HCT116 (cell line): ENCODE measurements at regions not wholly inside any gene's neighbourhood (a gene's known extent, or its start where the extent isn't known, plus 50 kb on each side); places are given as distances from the start of the nearest gene placed in this dataset.

Experiments
- CEBPB ChIP-seq: IDR thresholded peaks from 2 replicates; pipeline ENCODE4 v1.6.1; 2012; ENCODE audit warnings: low read depth
- FOSL1 ChIP-seq: IDR thresholded peaks from 2 replicates; pipeline ENCODE4 v1.6.1; 2012; ENCODE audit warnings: low read depth
- SP1 ChIP-seq: IDR thresholded peaks from 2 replicates; pipeline ENCODE4 v1.6.1; 2012; ENCODE audit warnings: low read depth
- ZNF274 ChIP-seq: fragments of 200-500 bp; sonication (Bioruptor generic); IDR thresholded peaks from 2 replicates; pipeline ENCODE4 v1.6.1; 2014; ENCODE audit warnings: mild to moderate bottlenecking, low read depth, low read length, inconsistent platforms
- TF ChIP-seq, protein P1 (sequence below), 3 experiments: fragments of 200-600 bp in 1 of 3; sonication (generic) in 1 of 3; IDR thresholded peaks in 2 of 3; conservative IDR thresholded peaks in 1 of 3; 2 replicates each; pipeline ENCODE4 v1.5.1; 2012 to 2017; ENCODE audit warnings: low read depth in 2 of 3, low read length in 2 of 3, antibody characterized with exemption in 1 of 3, borderline replicate concordance in 1 of 3, control low read depth in 1 of 3, mild to moderate bottlenecking in 1 of 3, mixed read lengths in 1 of 3, mixed run types in 1 of 3, moderate library complexity in 1 of 3; ENCODE audit not compliant: insufficient read depth in 1 of 3
- TF ChIP-seq, protein P2 (sequence below): IDR thresholded peaks from 2 replicates; pipeline ENCODE4 v1.6.1; 2012
- TF ChIP-seq, protein P3 (sequence below): IDR thresholded peaks from 2 replicates; pipeline ENCODE4 v1.6.1; 2012; ENCODE audit warnings: low read depth
- TF ChIP-seq, protein P4 (sequence below): IDR thresholded peaks from 2 replicates; pipeline ENCODE4 v1.6.1; 2011; ENCODE audit warnings: mild to moderate bottlenecking, low read length, moderate library complexity; ENCODE audit not compliant: insufficient replicate concordance; ENCODE audit errors: extremely low read depth

DNA sequence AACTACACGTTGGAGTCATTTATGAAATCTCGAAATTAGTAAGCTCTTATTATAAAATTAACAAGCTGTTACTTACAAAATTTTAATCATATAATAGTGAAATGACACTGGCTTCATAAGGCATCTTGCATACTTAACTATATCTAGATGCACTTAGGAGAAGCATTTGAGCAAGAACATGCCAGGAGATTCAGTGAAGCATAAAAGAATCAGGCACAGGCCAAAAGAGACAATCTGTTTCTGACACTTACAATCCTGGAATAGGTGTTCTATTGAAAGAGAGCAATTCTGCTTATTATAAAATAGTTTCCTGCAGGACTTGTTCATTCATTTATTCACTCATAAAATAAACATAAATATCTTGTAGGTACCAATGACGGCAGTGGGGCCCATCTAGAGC is 1152.2 kb upstream of the CDH6 start:
- TF ChIP-seq, protein P1, sequence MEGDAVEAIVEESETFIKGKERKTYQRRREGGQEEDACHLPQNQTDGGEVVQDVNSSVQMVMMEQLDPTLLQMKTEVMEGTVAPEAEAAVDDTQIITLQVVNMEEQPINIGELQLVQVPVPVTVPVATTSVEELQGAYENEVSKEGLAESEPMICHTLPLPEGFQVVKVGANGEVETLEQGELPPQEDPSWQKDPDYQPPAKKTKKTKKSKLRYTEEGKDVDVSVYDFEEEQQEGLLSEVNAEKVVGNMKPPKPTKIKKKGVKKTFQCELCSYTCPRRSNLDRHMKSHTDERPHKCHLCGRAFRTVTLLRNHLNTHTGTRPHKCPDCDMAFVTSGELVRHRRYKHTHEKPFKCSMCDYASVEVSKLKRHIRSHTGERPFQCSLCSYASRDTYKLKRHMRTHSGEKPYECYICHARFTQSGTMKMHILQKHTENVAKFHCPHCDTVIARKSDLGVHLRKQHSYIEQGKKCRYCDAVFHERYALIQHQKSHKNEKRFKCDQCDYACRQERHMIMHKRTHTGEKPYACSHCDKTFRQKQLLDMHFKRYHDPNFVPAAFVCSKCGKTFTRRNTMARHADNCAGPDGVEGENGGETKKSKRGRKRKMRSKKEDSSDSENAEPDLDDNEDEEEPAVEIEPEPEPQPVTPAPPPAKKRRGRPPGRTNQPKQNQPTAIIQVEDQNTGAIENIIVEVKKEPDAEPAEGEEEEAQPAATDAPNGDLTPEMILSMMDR (IDR thresholded peaks at IDR 0.05 in 2 of 3, conservative IDR thresholded peaks at IDR 0.05 in 1 of 3; ENCODE audit: borderline replicate concordance in 1 of 3, insufficient read depth in 1 of 3, low read depth in 2 of 3, low read length in 2 of 3): no peak
- TF ChIP-seq CEBPB (no peak), SP1 (no peak), FOSL1 (no peak), ZNF274 (no peak)
- TF ChIP-seq, protein P2, sequence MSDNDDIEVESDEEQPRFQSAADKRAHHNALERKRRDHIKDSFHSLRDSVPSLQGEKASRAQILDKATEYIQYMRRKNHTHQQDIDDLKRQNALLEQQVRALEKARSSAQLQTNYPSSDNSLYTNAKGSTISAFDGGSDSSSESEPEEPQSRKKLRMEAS: no peak
- TF ChIP-seq, protein P3, sequence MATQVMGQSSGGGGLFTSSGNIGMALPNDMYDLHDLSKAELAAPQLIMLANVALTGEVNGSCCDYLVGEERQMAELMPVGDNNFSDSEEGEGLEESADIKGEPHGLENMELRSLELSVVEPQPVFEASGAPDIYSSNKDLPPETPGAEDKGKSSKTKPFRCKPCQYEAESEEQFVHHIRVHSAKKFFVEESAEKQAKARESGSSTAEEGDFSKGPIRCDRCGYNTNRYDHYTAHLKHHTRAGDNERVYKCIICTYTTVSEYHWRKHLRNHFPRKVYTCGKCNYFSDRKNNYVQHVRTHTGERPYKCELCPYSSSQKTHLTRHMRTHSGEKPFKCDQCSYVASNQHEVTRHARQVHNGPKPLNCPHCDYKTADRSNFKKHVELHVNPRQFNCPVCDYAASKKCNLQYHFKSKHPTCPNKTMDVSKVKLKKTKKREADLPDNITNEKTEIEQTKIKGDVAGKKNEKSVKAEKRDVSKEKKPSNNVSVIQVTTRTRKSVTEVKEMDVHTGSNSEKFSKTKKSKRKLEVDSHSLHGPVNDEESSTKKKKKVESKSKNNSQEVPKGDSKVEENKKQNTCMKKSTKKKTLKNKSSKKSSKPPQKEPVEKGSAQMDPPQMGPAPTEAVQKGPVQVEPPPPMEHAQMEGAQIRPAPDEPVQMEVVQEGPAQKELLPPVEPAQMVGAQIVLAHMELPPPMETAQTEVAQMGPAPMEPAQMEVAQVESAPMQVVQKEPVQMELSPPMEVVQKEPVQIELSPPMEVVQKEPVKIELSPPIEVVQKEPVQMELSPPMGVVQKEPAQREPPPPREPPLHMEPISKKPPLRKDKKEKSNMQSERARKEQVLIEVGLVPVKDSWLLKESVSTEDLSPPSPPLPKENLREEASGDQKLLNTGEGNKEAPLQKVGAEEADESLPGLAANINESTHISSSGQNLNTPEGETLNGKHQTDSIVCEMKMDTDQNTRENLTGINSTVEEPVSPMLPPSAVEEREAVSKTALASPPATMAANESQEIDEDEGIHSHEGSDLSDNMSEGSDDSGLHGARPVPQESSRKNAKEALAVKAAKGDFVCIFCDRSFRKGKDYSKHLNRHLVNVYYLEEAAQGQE: no peak
- TF ChIP-seq, protein P4, sequence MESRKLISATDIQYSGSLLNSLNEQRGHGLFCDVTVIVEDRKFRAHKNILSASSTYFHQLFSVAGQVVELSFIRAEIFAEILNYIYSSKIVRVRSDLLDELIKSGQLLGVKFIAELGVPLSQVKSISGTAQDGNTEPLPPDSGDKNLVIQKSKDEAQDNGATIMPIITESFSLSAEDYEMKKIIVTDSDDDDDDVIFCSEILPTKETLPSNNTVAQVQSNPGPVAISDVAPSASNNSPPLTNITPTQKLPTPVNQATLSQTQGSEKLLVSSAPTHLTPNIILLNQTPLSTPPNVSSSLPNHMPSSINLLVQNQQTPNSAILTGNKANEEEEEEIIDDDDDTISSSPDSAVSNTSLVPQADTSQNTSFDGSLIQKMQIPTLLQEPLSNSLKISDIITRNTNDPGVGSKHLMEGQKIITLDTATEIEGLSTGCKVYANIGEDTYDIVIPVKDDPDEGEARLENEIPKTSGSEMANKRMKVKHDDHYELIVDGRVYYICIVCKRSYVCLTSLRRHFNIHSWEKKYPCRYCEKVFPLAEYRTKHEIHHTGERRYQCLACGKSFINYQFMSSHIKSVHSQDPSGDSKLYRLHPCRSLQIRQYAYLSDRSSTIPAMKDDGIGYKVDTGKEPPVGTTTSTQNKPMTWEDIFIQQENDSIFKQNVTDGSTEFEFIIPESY: no peak
